Astrocyte (in vitro differentiated cells and primary cell): ENCODE measurements at regions not wholly inside any gene's neighbourhood (a gene's known extent, or its start where the extent isn't known, plus 50 kb on each side); places are given as distances from the start of the nearest gene placed in this dataset.

Experiments used
- DNase-seq: peaks from one replicate; pipeline ENCODE4 v3.0.0-alpha.2; 2010; ENCODE audit warnings: low read depth
- FAIRE-seq: peaks from 2 replicates; lab custom pipeline; 2011; peaks lifted over from hg19 to GRCh38; lab: Jason Lieb, UNC
- H2AFZ ChIP-seq: 2 replicates; pipeline ENCODE4 v1.6.0; 2012; ENCODE audit warnings: low read depth, low read length, inconsistent platforms
- H3K27ac ChIP-seq: 2 replicates; pipeline ENCODE4 v1.5.1; 2011; ENCODE audit warnings: low read depth, low read length, inconsistent platforms
- H3K27me3 ChIP-seq: 2 replicates; pipeline ENCODE4 v1.6.0; 2011; ENCODE audit warnings: low read length, inconsistent platforms; ENCODE audit not compliant: insufficient read depth
- H3K36me3 ChIP-seq: 2 replicates; pipeline ENCODE4 v1.5.1; 2011; ENCODE audit warnings: low read length, inconsistent platforms; ENCODE audit not compliant: insufficient read depth
- H3K4me1 ChIP-seq: 2 replicates; pipeline ENCODE4 v1.5.1; 2011; ENCODE audit warnings: low read length, inconsistent platforms; ENCODE audit not compliant: insufficient read depth
- H3K4me2 ChIP-seq: 2 replicates; pipeline ENCODE4 v1.6.0; 2012; ENCODE audit warnings: low read length, inconsistent platforms
- H3K4me3 ChIP-seq: 2 replicates; pipeline ENCODE4 v1.5.1; 2011; ENCODE audit warnings: low read depth, mild to moderate bottlenecking, low read length, inconsistent platforms; ENCODE audit not compliant: insufficient read depth
- H3K79me2 ChIP-seq: 2 replicates; pipeline ENCODE4 v1.6.0; 2012; ENCODE audit warnings: mild to moderate bottlenecking, low read length, inconsistent platforms; ENCODE audit not compliant: insufficient read depth
- H3K9ac ChIP-seq: 2 replicates; pipeline ENCODE4 v1.6.0; 2012; ENCODE audit warnings: mild to moderate bottlenecking, low read length, inconsistent platforms
- H3K9me3 ChIP-seq: 2 replicates; pipeline ENCODE4 v1.5.1; 2012; ENCODE audit warnings: low read depth, mild to moderate bottlenecking, low read length, inconsistent platforms; ENCODE audit not compliant: insufficient read depth
- H4K20me1 ChIP-seq: 2 replicates; pipeline ENCODE4 v1.6.0; 2012; ENCODE audit warnings: low read length, inconsistent platforms; ENCODE audit not compliant: insufficient read depth
- H3K27ac Mint-ChIP-seq: one replicate; pipeline ENCODE4 v1.8.0; 2021; ENCODE audit warnings: mild to moderate bottlenecking, mixed read lengths; ENCODE audit not compliant: unreplicated experiment
- H3K27me3 Mint-ChIP-seq: one replicate; pipeline ENCODE4 v1.8.0; 2021; ENCODE audit warnings: low read depth, mixed read lengths; ENCODE audit not compliant: unreplicated experiment
- H3K36me3 Mint-ChIP-seq: one replicate; pipeline ENCODE4 v1.8.0; 2021; ENCODE audit warnings: low read depth, mixed read lengths; ENCODE audit not compliant: unreplicated experiment
- H3K4me1 Mint-ChIP-seq: one replicate; pipeline ENCODE4 v1.8.0; 2021; ENCODE audit warnings: low read depth, mixed read lengths; ENCODE audit not compliant: unreplicated experiment
- H3K4me3 Mint-ChIP-seq: one replicate; pipeline ENCODE4 v1.8.0; 2021; ENCODE audit warnings: mild to moderate bottlenecking, moderate library complexity, mixed read lengths; ENCODE audit not compliant: unreplicated experiment
- H3K9me3 Mint-ChIP-seq: one replicate; pipeline ENCODE4 v1.8.0; 2021; ENCODE audit warnings: mild to moderate bottlenecking, mixed read lengths; ENCODE audit not compliant: unreplicated experiment
- EZH2 ChIP-seq: IDR thresholded peaks from 2 replicates; pipeline ENCODE4 v1.6.1; 2012; ENCODE audit warnings: mild to moderate bottlenecking, low read length, inconsistent platforms; ENCODE audit not compliant: insufficient read depth
- TF ChIP-seq, protein P1 (sequence below): IDR thresholded peaks from 2 replicates; pipeline ENCODE4 v1.5.1; 2011; ENCODE audit warnings: low read depth, mild to moderate bottlenecking, inconsistent platforms, low read length, moderate library complexity; ENCODE audit not compliant: insufficient read depth

DNA sequence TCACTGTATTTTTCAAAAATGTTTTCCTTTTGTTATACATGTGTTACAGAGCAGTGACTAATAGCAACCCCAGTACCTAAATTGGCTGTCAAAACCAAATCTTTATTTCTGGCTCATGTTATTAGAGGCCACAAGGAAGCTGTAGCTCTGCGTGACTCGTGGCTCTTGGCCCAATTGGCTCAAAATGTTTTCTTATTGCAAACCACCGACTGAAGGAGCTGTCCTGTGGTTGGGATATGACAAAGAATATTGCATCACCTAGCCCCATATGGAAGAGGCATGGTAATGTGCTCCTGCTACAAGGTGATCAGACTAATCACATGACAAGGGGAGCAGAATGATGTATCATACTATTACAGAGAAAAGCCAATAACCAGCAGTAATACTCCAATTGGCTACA is 1058.5 kb downstream of the CBLN2 start:
- no peaks in the 10 kb centered on the region for H3K27me3 Mint-ChIP-seq
- no peak overlapping the region for H3K4me2 ChIP-seq
- TF ChIP-seq EZH2 = no peak
- TF ChIP-seq, protein P1, sequence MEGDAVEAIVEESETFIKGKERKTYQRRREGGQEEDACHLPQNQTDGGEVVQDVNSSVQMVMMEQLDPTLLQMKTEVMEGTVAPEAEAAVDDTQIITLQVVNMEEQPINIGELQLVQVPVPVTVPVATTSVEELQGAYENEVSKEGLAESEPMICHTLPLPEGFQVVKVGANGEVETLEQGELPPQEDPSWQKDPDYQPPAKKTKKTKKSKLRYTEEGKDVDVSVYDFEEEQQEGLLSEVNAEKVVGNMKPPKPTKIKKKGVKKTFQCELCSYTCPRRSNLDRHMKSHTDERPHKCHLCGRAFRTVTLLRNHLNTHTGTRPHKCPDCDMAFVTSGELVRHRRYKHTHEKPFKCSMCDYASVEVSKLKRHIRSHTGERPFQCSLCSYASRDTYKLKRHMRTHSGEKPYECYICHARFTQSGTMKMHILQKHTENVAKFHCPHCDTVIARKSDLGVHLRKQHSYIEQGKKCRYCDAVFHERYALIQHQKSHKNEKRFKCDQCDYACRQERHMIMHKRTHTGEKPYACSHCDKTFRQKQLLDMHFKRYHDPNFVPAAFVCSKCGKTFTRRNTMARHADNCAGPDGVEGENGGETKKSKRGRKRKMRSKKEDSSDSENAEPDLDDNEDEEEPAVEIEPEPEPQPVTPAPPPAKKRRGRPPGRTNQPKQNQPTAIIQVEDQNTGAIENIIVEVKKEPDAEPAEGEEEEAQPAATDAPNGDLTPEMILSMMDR = no peak
- no peak overlapping the region for H3K27ac ChIP-seq
- FAIRE-seq (no peak), DNase-seq (peak; percentile 75)
- no peak overlapping the region for H3K4me3 Mint-ChIP-seq
- no peak overlapping the region for H3K9ac ChIP-seq
- H3K79me2 ChIP-seq = no peaks in the 10 kb centered on the region
- peaks cover 2% of the 10 kb centered on the region for H3K9me3 Mint-ChIP-seq
- H3K4me1 ChIP-seq = no peaks in the 10 kb centered on the region
- H3K9me3 ChIP-seq = no peaks in the 10 kb centered on the region
- no peaks in the 10 kb centered on the region for H3K36me3 ChIP-seq
- no peak overlapping the region for H2AFZ ChIP-seq
- H3K27me3 ChIP-seq = no peaks in the 10 kb centered on the region
- no peaks in the 10 kb centered on the region for H3K36me3 Mint-ChIP-seq
- H4K20me1 ChIP-seq = no peaks in the 10 kb centered on the region
- no peak overlapping the region for H3K4me3 ChIP-seq
- H3K27ac Mint-ChIP-seq = no peak overlapping the region
- no peaks in the 10 kb centered on the region for H3K4me1 Mint-ChIP-seq

DNA sequence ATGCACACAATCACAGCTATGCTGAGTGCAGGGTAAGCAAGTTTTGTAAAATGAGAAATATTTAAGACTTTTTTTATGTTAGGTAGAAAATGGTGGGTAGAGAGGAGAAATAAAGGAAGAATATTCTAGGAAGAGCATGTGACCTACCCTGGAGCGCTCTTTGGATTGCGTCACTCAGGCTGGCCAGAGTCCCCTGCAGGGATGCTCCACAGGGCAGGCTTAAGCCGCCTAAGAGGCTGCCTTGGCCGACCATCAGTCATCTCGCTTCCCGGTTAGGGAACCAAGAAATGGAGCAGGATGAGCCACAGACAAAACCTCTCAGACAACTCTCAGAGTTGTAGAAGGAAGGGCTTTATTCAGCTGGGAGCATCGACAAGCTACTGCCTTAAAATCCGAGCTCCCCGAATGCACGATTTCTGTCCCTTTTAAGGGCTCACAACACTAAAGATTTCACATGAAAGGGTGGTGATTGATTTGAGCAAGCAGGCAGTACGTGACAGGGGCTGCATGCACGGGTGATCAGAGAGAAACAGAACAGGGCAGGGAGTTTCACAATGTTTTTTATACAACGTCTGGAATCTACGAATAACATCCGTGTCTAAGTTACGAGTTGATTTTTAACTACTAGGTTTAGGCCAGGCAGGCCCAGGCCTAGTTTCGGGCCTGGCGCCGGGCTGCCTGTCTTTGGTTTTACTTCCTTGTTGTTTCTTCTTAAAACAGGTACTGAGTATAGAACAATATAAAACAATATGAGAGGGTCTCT is 1072.0 kb downstream of the CBLN2 start:
- Histone ChIP-seq H2AFZ (no peak overlapping the region), H3K4me1 (no peaks in the 10 kb centered on the region), H3K36me3 (no peaks in the 10 kb centered on the region), H3K9me3 (no peaks in the 10 kb centered on the region), H3K4me2 (no peak overlapping the region), H4K20me1 (no peaks in the 10 kb centered on the region), H3K27ac (no peak overlapping the region), H3K4me3 (no peak overlapping the region), H3K9ac (no peak overlapping the region), H3K27me3 (no peaks in the 10 kb centered on the region), H3K79me2 (no peaks in the 10 kb centered on the region)
- no peaks in the 10 kb centered on the region for H3K4me1 Mint-ChIP-seq
- no peaks in the 10 kb centered on the region for H3K36me3 Mint-ChIP-seq
- H3K9me3 Mint-ChIP-seq = peaks cover 10% of the 10 kb centered on the region
- H3K27ac Mint-ChIP-seq = no peak overlapping the region
- no peak overlapping the region for H3K4me3 Mint-ChIP-seq
- FAIRE-seq (no peak), DNase-seq (no peak)
- TF ChIP-seq EZH2 = no peak
- TF ChIP-seq, protein P1 = no peak
- no peaks in the 10 kb centered on the region for H3K27me3 Mint-ChIP-seq

DNA sequence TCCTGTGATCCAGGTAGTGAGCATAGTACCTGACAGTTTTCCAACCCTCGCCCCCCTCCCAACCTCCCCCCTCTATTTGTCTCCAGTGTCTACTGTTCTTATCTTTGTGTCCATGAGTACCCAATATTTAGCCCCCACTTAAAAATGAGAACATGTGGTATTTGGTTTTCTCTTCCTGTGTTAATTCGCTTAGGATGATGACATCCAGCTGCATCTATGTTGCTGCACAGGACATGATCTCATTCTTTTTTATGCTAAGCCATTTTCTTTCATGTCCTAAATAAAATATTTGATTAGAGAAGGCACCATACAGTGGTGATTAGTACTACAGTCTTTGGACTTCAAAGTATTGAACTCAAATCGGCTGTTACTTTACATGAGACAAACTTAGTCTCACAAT is 1087.9 kb downstream of the CBLN2 start:
- no peaks in the 10 kb centered on the region for H4K20me1 ChIP-seq
- DNase-seq = no peak
- H3K79me2 ChIP-seq = no peaks in the 10 kb centered on the region
- Mint-ChIP-seq H3K9me3 (no peaks in the 10 kb centered on the region), H3K4me1 (no peaks in the 10 kb centered on the region), H3K4me3 (no peak overlapping the region), H3K36me3 (no peaks in the 10 kb centered on the region), H3K27ac (no peak overlapping the region), H3K27me3 (no peaks in the 10 kb centered on the region)
- H3K27ac ChIP-seq = no peak overlapping the region
- no peaks in the 10 kb centered on the region for H3K4me1 ChIP-seq
- H2AFZ ChIP-seq = no peak overlapping the region
- no peaks in the 10 kb centered on the region for H3K27me3 ChIP-seq
- no peak overlapping the region for H3K4me2 ChIP-seq
- H3K9ac ChIP-seq = no peak overlapping the region
- H3K9me3 ChIP-seq = no peaks in the 10 kb centered on the region
- no peak overlapping the region for H3K4me3 ChIP-seq
- no peaks in the 10 kb centered on the region for H3K36me3 ChIP-seq
- no peak for FAIRE-seq
- no peak for TF ChIP-seq EZH2
